ENCODE measurements at regions not wholly inside any gene's neighbourhood (a gene's known extent, or its start where the extent isn't known, plus 50 kb on each side); places are given as distances from the start of the nearest gene placed in this dataset.
A peak's percentile ranks its signal among the peaks of the same experiment; 100 is the strongest.
"Not testable (repeated sequence)": the region's sequence is repeated elsewhere in the genome, so short reads cannot be mapped to it uniquely, and the experiment has no call there.

DNA sequence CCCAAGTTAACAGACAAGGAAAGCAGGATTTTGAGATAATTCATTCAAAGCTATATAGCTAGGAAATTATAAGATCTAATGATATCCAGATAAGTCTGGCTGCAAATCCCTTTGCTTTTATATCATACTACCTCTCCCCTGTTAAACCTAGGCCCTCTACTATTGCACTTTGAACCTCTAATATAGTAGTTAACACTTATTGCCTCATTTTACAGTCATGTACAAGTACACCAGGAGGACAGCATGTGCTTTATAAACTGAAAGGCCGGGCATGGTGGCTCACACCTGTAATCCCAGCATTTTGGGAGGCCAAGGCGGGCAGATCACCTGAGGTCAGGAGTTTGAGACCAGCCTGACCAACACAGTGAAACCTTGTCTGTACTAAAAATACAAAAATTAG lies 234.4 kb upstream of the EDNRA start:
- not testable (repeated sequence) for DNase-seq (ENCODE audit: low spot score)

DNA sequence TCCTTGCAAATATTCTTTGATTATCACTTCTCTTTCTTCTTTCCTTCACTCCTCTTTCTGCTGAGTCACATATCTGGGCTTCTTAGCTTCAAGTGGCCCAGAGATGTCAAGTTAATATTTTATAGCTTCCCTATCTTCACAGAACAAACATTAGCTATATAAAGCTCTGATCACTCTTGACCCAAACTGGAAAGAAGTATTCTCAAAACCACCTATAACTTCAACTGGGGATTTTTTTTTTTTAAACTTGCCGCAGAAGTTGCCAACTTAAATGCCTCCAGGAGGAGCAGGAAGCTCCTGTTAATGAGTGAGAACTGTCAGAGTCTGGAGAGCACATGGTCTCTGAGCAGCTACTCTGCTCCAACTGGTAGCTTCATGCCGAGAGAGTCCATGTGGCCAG lies 233.3 kb upstream of the EDNRA start:
- DNase-seq (ENCODE audit: low spot score), result no peak

DNA sequence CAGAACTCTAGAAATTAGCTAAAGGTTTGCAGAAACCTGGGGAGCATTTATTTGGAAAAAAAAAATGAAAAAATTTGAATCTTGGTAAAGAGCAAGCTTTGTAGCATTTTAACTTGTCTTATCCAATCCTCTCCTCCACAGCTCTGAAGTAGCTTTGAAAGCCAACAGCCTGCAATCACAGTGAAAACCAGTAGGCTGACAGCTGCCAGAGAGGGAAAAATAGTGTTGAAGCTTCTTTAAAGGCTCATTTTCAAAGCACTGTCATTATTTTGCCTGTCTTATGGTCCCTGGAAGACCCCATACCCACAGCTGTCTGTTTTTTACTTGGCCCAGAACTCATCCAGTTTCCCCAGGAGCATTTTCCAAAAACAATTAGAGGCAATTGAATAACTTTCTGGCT lies 230.8 kb upstream of the EDNRA start:
- no peak for DNase-seq (ENCODE audit: low spot score)

DNA sequence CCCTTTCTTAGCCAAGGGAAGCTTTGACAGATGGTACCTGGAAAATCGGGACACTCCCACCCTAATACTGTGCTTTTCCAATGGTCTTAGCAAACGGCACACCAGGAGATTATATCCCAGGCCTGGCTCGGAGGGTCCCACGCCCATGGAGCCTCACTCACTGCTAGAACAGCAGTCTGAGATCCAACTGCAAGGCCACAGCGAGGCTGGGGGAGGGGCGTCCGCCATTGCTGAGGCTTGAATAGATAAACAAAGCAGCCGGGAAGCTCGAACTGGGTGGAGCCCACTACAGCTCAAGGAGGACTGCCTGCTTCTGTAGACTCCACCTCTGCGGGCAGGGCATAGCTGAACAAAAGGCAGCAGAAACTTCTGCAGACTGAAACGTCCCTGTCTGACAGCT lies 225.6 kb upstream of the EDNRA start:
- DNase-seq (ENCODE audit: low spot score), result not testable (repeated sequence)

DNA sequence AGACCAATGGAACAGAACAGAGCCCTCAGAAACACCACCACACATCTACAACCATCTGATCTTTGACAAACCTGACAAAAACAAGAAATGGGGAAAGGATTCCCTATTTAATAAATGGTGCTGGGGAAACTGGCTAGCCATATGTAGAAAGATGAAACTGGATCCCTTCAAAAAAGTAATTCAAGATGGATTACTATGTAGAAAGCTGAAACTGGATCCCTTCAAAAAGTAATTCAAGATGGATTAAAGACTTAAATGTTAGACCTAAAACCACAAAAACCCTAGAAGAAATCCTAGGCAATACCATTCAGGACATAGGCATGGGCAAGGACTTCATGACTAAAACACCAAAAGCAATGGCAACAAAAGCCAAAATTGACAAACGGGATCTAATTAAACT lies 221.6 kb upstream of the EDNRA start:
- not testable (repeated sequence) for DNase-seq (ENCODE audit: low spot score)

DNA sequence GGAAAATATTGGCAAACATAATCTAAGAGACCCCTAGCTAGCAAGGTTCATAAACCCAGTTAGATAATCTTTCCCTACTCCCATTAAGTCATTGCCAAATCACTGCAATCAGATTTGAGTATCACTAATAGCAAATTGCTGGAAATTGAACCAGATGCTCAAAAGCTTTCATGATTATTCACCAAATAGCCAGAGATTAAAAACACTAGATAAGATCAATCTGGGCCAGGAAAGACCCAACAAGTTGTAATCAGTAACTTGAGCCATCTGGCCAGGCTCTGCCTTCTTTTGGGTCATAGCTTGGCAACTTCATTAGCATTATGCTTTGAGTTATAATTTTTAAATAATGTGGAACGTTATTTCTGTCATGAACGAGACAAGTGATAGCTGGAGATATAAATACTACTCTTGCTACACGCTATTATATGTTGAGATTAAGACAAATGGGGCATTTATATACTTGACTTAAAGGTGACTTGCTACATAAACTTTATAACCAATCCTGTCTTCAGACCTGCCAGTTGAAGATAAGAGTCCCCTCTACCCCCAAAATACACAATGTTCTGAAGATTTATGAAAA lies 196.6 kb upstream of the EDNRA start:
- DNase-seq (ENCODE audit: low spot score), result no peak

DNA sequence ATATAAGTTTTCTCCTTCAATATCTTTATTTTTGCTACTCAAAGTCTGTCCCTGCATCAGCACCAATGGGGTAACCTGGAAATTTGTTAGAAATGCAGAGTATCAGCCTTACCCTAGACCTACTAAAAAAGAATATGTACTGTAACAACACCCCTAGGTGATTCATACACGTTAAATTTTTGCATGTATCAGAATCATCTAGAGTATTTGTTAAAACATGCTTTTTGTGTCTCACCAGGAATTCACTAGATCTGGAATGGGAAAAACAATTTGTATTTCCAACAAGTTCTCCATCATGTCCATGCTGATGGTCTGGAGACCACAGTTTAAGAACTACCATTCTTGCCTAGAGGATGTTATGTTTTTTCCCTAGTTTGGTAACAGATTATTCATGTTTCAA lies 196.0 kb upstream of the EDNRA start:
- no peak for DNase-seq (ENCODE audit: low spot score)

DNA sequence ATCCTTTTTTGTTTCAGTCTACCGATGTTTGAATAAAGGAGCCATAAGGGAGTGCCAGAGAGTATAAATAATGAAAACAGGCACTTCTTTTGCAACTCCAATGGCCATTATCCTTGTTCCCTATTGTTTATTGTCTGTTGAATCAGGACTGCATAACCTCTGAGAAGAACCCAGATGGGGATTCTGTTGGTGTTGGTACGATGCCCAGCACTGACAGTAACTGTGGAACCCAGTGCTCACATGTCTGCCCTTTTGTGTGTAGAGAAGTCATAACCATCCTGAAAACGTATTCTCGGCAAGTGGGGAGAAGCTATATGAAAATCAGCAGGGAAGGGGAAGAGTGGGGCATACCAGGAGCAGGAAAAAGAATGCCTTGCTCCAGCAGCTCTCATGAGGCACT lies 195.1 kb upstream of the EDNRA start:
- no peak for DNase-seq (ENCODE audit: low spot score)

DNA sequence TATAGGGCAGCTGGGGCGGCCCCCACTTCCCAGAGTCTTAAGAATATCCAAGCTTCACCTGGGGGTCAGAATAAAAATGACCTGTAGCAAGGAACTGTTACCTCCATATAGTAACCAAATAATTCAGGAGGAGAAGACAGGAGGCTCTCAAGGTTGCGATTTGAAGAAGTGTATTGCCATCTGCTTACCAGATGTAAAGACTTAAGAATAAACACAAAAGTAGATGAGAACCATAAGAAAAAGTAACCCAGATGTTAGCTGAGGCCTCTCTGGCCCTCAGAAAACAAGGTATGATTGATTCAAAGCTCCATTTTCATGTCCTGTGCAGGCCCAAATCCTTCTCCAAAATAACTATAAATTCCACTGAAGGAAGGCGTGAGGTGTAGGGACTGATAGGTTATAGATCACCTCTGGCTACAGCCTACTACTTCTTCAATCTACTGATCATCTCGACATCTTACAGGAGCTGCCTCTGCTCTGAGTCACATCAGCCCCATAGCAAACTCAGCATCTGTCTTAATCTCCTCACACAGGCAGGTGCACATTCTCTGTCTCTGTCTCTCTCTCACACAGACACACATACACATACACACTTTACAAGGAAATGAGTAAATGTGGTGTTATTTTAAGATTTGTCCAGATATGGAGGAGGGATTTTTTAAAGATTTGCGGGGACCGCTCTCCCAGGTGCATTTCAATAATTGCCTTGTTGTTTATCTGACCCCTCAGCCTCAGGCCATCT lies 193.9 kb upstream of the EDNRA start:
- DNase-seq (ENCODE audit: low spot score), result no peak

DNA sequence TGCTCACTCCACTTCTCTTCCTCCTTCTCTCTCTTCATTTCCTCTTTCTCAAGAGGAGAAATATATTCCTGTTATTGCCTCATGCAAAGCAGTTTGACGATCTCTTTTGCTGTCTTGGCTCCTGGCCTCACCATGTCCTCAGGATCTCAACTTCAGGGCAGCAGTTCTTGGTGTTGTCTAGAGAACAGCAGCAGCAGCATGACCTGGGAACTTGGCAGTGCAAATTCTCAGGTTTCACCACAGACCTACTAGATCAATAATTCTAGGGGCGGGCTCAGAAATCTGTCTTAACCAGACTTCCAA lies 193.4 kb upstream of the EDNRA start:
- no peak for DNase-seq (ENCODE audit: low spot score)

DNA sequence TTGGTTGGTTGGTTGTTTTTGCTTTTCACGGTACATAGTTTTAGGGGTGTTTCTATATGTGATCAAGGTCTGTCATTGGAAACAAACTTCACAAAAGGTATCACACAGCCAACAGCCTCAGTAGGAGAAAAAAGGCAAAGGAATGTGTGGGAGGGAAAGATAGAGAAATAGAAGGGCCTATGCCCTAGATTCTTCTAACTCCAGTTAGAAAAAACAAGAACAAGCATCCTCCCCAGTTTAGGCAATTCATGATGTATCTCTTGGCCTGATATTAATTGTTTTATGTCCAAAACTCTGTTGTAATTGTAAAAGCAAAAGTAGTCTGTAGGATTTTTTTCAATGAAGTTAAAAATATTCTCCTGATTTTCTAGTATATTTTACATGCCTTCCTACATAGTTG lies 192.4 kb upstream of the EDNRA start:
- no peak for DNase-seq (ENCODE audit: low spot score)

DNA sequence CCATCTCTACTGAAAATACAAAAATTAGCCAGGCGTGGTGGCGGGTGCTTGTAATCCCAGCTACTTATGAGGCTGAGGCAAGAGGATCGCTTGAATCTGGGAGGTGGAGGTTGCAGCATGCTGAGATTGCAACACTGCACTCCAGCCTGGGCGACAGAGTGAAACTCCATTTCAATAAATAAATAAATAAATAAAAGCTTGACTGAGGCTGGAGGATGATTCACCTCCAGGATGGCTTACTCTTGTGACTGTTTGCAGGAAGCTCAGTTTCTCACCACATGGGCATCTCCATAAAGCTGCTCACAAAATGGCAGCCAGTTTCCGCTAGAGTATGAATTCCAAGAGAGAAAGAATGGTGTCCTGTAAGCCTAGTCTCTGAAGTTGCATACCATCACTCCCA lies 191.7 kb upstream of the EDNRA start:
- DNase-seq (ENCODE audit: low spot score), result no peak

DNA sequence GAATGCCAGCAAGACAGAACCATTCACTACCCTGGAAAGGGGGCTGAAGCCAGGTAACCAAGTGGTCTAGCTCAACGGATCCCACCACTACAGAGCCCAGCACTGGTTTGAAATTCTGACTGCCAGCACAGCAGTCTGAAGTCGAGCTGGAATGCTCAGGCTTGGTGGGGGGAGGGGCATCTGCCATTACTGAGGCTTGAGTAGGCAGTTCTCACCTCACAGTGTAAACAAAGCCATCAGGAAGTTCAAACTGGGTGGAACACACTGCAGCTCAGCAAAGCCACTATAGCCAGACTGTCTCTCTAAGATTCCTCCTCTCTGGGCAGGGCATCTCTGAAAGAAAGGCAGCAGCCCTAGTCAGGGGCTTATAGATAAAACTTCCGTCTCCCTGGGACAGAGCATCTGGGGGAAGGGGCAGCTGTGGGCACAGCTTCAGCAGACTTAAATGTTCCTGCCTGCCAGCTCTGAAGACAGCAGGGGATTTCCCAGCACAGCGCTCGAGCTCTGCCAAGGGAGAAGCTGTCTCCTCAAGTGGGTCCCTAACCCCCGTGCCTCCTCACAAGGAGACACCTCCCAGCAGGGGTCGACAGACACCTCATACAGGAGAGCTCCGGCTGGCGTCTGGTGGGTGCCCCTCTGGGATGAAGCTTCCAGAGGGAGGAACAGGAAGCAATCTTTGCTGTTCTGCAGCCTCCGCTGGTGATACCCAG lies 188.1 kb upstream of the EDNRA start:
- DNase-seq (ENCODE audit: low spot score), result not testable (repeated sequence)

DNA sequence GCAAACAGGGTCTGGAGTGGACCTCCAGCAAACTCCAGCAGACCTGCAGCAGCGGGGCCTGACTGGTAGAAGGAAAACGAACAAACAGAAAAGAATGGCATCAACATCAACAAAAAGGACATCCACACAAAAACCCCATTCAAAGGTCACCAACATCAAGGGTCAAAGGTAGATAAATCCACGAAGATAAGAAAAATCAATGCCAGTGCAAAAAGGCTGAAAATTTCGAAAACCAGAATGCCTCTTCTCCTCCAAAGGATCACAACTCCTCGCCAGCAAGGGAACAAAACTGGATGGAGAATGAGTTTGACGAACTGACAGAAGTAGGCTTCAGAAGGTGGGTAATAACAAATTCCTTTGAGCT lies 187.6 kb upstream of the EDNRA start:
- DNase-seq (ENCODE audit: low spot score), result not testable (repeated sequence)

DNA sequence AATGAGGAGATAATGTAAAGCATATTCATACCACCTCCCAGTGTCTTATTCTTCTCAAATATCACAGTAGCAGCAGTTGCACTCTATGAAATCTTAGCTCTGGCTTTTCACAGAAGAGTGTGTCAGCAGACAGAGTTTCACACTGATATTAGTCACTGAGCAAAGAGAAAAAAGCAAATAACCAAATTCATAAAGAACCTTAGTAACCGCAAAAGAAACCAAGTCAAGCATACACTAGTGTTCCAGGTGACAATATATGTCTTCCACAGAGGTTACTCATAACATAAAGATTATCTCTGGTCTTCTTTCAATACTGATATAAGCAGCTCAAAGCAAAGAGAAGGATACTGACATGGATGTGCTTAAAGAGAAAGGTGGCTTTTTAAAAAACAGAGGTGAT lies 181.7 kb upstream of the EDNRA start:
- no peak for DNase-seq (ENCODE audit: low spot score)

DNA sequence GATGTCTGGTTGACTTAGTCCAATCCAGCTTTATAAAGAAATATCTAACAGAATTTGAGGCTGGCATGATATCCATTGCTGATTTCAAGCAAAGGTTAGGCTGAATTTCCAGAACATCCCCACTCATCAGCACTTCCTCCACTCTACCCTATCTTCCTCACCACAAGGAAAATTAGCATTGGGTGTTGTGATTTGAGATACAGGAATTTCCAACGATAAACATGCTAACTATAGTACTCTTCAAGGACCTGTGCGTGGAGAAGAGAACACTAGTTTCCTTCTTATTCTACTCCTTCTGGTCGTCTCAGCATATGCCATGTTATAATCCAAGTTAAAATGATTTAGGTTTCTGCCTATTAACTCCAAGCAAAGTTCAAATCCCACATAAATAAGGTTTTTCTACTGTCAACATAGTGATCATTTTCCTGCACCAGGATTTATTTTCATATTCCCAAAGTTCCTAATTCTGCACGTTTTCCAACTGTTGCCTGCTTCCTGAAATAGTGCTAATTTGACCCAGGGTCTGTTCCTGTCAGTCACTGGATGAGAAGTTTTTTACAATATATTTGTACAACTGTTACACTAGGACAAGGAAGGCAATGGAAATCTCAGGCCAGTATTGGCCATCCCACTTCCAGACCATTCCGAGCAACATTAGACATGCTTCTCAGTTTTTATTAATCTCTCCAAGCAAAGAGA lies 177.6 kb upstream of the EDNRA start:
- DNase-seq (ENCODE audit: low spot score), result no peak

DNA sequence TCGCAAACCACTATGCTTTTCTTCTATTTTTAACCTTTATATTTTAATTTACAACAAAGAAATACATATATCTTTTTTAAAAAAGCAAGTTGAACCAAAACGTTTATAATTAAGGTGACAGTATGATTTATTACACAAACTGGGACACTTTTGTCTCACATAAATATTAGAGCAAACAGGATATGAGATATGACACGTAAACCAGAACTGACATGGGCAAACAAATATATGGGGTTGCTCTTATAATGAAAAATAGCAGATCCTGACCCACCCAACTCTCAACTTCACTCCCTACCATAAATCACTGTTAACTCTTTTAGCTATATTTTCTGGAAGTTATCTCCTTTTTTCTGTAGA lies 177.0 kb upstream of the EDNRA start:
- no peak for DNase-seq (ENCODE audit: low spot score)

DNA sequence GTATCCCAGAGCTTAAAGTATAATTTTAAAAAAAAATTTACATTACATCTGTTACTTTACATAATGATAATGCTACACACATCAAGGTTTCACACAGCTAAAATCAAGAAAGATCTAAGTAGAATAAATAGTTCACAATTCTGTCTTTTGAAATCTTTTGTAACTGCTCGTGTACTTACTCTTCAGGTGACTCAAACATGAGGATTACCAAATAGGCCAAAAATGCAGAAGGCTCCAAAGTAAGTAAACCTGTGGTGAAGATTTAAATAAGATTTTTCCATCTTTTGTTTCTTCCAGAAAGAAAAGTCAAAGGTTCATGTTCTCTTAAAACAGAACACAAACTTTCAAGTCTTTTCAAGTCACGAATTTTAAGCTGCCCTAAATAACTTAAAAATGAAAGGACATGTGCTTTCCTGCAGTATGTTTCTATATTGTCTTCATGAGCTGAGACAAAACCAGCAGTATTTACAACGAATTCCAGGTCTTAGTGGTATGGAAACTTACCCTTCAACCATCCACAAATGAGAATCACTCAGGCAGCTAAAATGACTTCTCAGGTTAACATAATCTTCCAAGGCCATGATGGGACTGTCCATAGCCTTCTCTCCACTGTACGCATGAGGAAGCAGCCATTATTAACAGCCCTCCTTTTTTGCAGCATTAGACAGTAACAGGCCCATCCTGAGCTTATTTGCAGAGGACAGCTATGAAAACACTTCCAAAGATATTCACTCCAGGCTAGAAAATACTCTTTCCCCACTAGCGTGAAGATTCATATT lies 172.8 kb upstream of the EDNRA start:
- no peak for DNase-seq (ENCODE audit: low spot score)

DNA sequence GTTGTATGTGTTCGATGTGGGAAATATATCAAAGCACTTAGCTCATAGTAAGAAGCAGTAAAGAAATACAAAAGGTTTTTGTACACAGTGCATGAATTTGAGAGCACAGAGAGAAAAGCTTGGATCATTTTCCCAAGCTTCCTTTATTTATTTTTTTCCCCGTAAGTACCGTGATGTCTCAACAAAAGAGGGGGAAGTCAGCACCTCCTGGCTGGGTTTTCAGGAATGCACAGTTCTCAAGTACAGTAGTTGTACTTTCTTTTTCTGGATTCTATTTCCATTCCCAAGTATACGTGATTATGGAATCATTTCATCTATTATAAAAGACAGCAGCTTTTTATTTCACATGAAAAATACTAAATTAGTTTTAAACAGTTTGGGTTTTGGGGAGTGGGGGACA lies 171.5 kb upstream of the EDNRA start:
- no peak for DNase-seq (ENCODE audit: low spot score)

DNA sequence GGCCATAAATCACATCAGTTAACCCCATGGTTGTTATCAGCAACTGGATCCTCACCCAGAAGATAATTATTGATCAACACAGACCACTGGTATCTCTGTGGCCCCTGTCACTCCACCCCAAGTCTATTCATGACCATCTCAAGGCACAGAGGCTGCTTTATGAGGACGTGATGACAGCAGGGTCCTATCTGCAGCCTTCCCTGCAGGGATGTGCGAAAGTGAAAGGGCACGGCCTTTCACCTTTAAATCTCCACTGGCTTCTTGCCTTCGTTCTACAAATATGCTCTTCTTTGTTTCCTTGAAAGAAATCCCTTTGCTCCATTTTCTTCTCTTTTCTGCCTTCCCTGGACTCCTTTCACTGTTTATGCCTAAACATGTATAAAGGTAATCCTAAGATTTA lies 170.6 kb upstream of the EDNRA start:
- no peak for DNase-seq (ENCODE audit: low spot score)

DNA sequence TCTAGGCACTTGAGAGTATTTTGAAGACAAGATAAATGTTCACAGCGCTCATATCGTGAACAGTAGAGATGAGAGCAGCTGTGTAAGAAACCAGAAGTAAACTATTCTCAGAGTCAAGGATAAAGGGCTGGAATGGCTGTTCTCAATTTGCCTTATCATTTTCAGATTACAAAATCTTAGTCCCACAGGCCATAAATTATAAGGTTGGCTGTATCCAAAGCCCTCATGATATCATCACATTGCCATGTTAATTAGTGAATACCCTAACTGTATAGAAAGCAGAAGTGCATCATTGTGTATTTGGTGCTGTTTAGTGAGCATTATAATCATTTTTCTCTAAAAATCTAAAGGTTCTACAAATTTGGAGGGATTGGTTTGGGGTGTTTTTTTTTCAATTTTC lies 168.9 kb upstream of the EDNRA start:
- no peak for DNase-seq (ENCODE audit: low spot score)

DNA sequence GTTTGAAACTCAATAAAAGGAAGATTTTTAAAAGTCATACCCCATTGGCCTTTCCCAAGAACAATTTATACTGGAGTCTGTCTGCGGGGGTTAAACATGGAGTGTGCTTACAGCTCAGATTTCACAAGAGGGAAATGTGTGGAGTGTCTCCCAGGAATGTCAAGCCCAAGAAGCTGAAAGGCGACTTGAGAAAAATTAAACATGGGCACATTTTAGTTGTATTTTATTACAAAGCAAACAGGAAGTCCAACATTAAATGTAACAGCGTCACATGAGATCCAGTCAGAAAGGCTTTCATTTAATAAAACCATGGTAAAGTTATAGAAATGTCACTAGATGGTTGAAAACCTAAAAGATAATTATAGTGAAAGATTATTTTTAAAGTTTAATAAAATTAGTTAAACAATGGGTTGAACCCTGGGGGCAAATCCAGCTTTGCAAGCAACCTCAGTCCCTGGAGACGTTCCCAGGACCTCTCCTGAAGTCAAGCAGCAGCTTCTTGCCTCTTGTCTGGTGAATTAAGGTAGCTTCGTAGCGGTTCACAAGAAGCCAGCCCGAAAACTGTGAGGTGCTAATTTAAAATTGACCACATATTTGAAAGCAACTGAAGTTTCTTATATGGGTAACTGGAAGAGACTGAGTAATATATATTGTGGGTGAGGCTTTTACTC lies 168.4 kb upstream of the EDNRA start:
- DNase-seq (ENCODE audit: low spot score), result peak; percentile 17

All from COLO829 (cell line).